GM23338 (cell line): ENCODE measurements at regions not wholly inside any gene's neighbourhood (a gene's known extent, or its start where the extent isn't known, plus 50 kb on each side); places are given as distances from the start of the nearest gene placed in this dataset.

Source experiments
- CREB1 ChIP-seq: fragments of 250-450 bp; sonication (Bioruptor Pico); IDR thresholded peaks from 2 replicates; pipeline ENCODE4 v1.5.0; 2020; ENCODE audit warnings: low read depth, mild to moderate bottlenecking, moderate library complexity
- CTCF ChIP-seq, 2 experiments: fragments of 200-600 bp in 1 of 2; sonication (generic) in 1 of 2; conservative IDR thresholded peaks; 2 replicates each; pipeline versions ENCODE4 v1.5.1 to v1.6.1; 2016 to 2017; ENCODE audit warnings: antibody characterized with exemption in 2 of 2, low read depth in 2 of 2, mild to moderate bottlenecking in 2 of 2, moderate library complexity in 1 of 2
- EZH2 ChIP-seq: fragments of 200-600 bp; sonication (generic); IDR thresholded peaks from one replicate; pipeline ENCODE4 v1.8.0; 2017; ENCODE audit warnings: antibody characterized with exemption, mild to moderate bottlenecking, low read depth; ENCODE audit not compliant: unreplicated experiment
- POLR2AphosphoS5 ChIP-seq: IDR thresholded peaks from 2 replicates; pipeline ENCODE4 v1.6.1; 2016; ENCODE audit warnings: antibody characterized with exemption, low read depth
- REST ChIP-seq: IDR thresholded peaks from one replicate; pipeline ENCODE4 v1.6.1; 2018; ENCODE audit warnings: antibody characterized with exemption; ENCODE audit not compliant: unreplicated experiment
- ZNF114 ChIP-seq: fragments of 250-450 bp; sonication (Bioruptor Pico); IDR thresholded peaks from 2 replicates; pipeline ENCODE4 v1.5.0; 2020; ENCODE audit warnings: mild to moderate bottlenecking, moderate library complexity

- no peak for TF ChIP-seq CTCF (conservative IDR thresholded peaks at IDR 0.05; ENCODE audit: low read depth in 2 of 2)
- no peak for TF ChIP-seq ZNF114 (CRISPR knock-in tag)
- no peak for TF ChIP-seq EZH2
- no peak for TF ChIP-seq POLR2AphosphoS5
- TF ChIP-seq CREB1 (CRISPR knock-in tag): no peak
- TF ChIP-seq REST: no peak
Observed at GRCh38 chr5:53376853-53377252, 103.6 kb upstream of the FST start.
